Neural progenitor cell (in vitro differentiated cells): ENCODE measurements at regions not wholly inside any gene's neighbourhood (a gene's known extent, or its start where the extent isn't known, plus 50 kb on each side); places are given as distances from the start of the nearest gene placed in this dataset.

ENCODE experiments used
- CTCF ChIP-seq: fragments of 200-600 bp; sonication (generic); IDR thresholded peaks from 2 replicates; pipeline ENCODE4 v1.5.1; 2017; ENCODE audit warnings: antibody characterized with exemption, mild to moderate bottlenecking
- EZH2 ChIP-seq: fragments of 200-600 bp; sonication (generic); IDR thresholded peaks from 2 replicates; pipeline ENCODE4 v1.6.1; 2017; ENCODE audit warnings: antibody characterized with exemption, mild to moderate bottlenecking, moderate library complexity
- EZH2phosphoT487 ChIP-seq: fragments of 200-600 bp; sonication (generic); IDR thresholded peaks from 2 replicates; pipeline ENCODE4 v1.6.1; 2017; ENCODE audit warnings: antibody characterized with exemption

DNA sequence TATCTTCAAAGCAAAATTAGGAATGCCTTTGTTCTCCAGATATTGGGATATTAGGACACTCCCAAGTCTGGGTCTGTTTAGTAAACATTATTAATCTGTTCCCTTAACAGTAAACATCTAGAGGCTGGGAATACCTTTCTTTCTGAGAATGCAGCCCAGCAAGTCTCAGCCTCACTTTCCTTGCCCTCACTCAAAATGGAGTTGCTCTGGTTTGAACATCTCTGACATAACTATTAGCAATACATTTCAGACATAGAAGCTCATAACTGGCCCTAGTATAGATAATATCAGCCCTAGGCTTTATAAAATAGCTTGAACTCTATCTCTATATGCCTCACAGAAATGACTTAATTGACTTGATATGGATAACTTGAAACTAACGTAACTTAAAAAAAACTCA is 299.8 kb downstream of the SPATA18 start:
- TF ChIP-seq CTCF (no peak), EZH2 (no peak), EZH2phosphoT487 (no peak)
